ENCODE measurements at regions not wholly inside any gene's neighbourhood (a gene's known extent, or its start where the extent isn't known, plus 50 kb on each side); places are given as distances from the start of the nearest gene placed in this dataset.

DNA sequence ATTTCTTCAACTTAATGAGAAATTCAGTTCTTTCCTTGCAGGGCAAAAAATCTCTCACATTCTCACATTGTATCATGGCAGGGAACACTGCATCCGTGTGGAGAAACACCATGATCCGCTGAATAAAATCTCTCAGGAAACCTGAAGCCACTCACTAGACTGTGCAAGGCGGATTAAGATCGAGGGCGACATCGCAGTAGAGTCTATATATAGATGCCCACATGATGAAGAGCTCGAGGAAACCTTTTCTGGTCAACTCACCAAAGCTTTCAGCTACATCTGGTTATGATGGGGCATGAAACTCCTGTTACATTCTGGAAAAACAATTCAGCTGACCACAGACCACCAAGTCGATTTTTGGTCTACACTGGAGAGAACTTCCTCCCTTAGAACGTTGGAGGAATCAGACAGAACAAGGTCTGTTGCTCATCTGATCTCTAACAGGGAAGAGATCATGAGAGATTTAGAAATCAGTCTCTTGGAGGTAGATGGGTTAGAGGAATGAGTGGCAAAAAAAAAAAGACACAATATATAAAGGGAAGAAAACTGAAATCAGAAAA lies 162.9 kb upstream of the ZNF516 start:
- H3K56ac ChIP-seq (replicated peaks; ENCODE audit: insufficient read length, low read depth, low read length): no peak overlapping the region
- no peak overlapping the region for H2BK15ac ChIP-seq (ENCODE audit: low read length)
- no peak overlapping the region for H4K8ac ChIP-seq (ENCODE audit: extremely low read depth, insufficient read depth, low read length)
- no peaks in the 10 kb centered on the region for H3K36me3 ChIP-seq (ENCODE audit: control insufficient read depth in 2 of 4, insufficient read depth in 4 of 4, low read length in 3 of 4)
- no peak overlapping the region for H3K4ac ChIP-seq (replicated peaks; ENCODE audit: insufficient read length, low read depth, low read length)
- DNase-seq (ENCODE audit: low read depth in 1 of 2, low spot score in 2 of 2) (no peak), FAIRE-seq (no peak)
- no peak overlapping the region for H3K18ac ChIP-seq (ENCODE audit: extremely low read depth, low read length)
- no peak overlapping the region for H3K14ac ChIP-seq (ENCODE audit: insufficient read length)
- ChIA-PET POLR2A (ENCODE audit: partially characterized antibody) (interaction anchor here (1.0 kb wide), 1 partner anchor 10 kb away, joined by 3 read pairs; no protein-coding TSS in a partner anchor), CTCF (ENCODE audit: partially characterized antibody) (interaction anchor here (0.6 to 7.5 kb wide), 52 partner anchors 10 to 1039 kb away, joined by 3 to 131 read pairs (median 5); no protein-coding TSS in a partner anchor)
- no peaks in the 10 kb centered on the region for H3K79me2 ChIP-seq (ENCODE audit: control insufficient read depth in 1 of 2, insufficient read depth in 2 of 2, low read length in 2 of 2)
- no peak overlapping the region for H2BK5ac ChIP-seq (ENCODE audit: low read depth, low read length)
- H3K27ac ChIP-seq (ENCODE audit: low read depth, low read length): no peak overlapping the region
- H3K23me2 ChIP-seq (ENCODE audit: low read depth, low read length): no peaks in the 10 kb centered on the region
- no peak overlapping the region for H2BK120ac ChIP-seq (replicated peaks; ENCODE audit: low read depth, low read length)
- H2AFZ ChIP-seq (ENCODE audit: low read length): no peak overlapping the region
- H4K91ac ChIP-seq (replicated peaks; ENCODE audit: insufficient read length, low read length): no peak overlapping the region
- H3K9me3 ChIP-seq (ENCODE audit: insufficient read depth in 2 of 2, low read depth in 1 of 2, low read length in 1 of 2): no peaks in the 10 kb centered on the region
- H3K27me3 ChIP-seq (replicated peaks in 1 of 4; ENCODE audit: control insufficient read depth in 3 of 4, extremely low read depth in 1 of 4, insufficient read depth in 3 of 4, low read length in 3 of 4): no peaks in the 10 kb centered on the region
- no peak overlapping the region for H3K4me3 ChIP-seq (ENCODE audit: extremely low read depth in 1 of 4, insufficient read depth in 2 of 4, low read depth in 3 of 4, low read length in 4 of 4)
- TF ChIP-seq HDAC6 (IDR thresholded peaks at IDR 0.05; ENCODE audit: low read depth, low read length): no peak
- no peak for TF ChIP-seq YY1 (IDR thresholded peaks at IDR 0.05; ENCODE audit: low read depth, low read length)
- H2BK20ac ChIP-seq (ENCODE audit: low read length): no peak overlapping the region
- no peaks in the 10 kb centered on the region for H3K79me1 ChIP-seq (ENCODE audit: low read depth, low read length)
- 86% methylated on average over 9 of the region's 9 CpGs; no CpG with 5 or more reads in 1 of the 2 experiments for WGBS, 2 experiments (ENCODE audit: extremely low coverage in 1 of 2, insufficient coverage in 1 of 2, insufficient read length in 1 of 2, insufficient replicate concordance in 2 of 2, low coverage in 1 of 2, low lambda C conversion rate in 2 of 2, missing lambda C conversion rate in 1 of 2)
- no peak overlapping the region; the same call in 1 of the 2 replicates for H2BK12ac ChIP-seq (ENCODE audit: low read depth, low read length)
- H2AK5ac ChIP-seq (ENCODE audit: low read depth, low read length): no peak overlapping the region
- no peak overlapping the region for H3K4me2 ChIP-seq (ENCODE audit: insufficient read depth in 1 of 2, low read depth in 2 of 2, low read length in 2 of 2)
- H4K20me1 ChIP-seq (replicated peaks in 1 of 2; ENCODE audit: control insufficient read depth in 1 of 2, insufficient read depth in 2 of 2, low read length in 2 of 2): no peaks in the 10 kb centered on the region
- H3K4me1 ChIP-seq (replicated peaks in 1 of 4; ENCODE audit: control insufficient read depth in 3 of 4, insufficient read depth in 4 of 4, low read length in 3 of 4): no peaks in the 10 kb centered on the region
- no peak overlapping the region for H4K5ac ChIP-seq (ENCODE audit: insufficient read length, low read depth, low read length)
- no peak overlapping the region for H3K9ac ChIP-seq (replicated peaks in 1 of 4; ENCODE audit: extremely low read depth in 1 of 4, low read depth in 3 of 4, low read length in 3 of 4)
- H3K23ac ChIP-seq (ENCODE audit: insufficient read length): no peak overlapping the region

Measured in H1 (cell line).